ENCODE measurements at regions not wholly inside any gene's neighbourhood (a gene's known extent, or its start where the extent isn't known, plus 50 kb on each side); places are given as distances from the start of the nearest gene placed in this dataset.

GRCh38 chr4:71140563-71140962 is 147.1 kb downstream of the DCK start:
- Histone ChIP-seq H3K27ac (no peak overlapping the region), H4K20me1 (ENCODE audit: insufficient read depth) (no peaks in the 10 kb centered on the region)
- 29% methylated on average over 2 of the region's 2 CpGs for WGBS, 2 experiments (ENCODE audit: low coverage in 1 of 2, low lambda C conversion rate in 2 of 2, missing lambda C conversion rate in 2 of 2)

GRCh38 chr4:71141125-71141524 is 147.7 kb downstream of the DCK start:
- WGBS, 2 experiments (ENCODE audit: low coverage in 1 of 2, low lambda C conversion rate in 2 of 2, missing lambda C conversion rate in 2 of 2) = 24 to 36% methylated on average over 1 of the region's 1 CpG

More at GRCh38 chr4:71140563-71140962, 147.1 kb downstream of the DCK start:
- H3K27me3 ChIP-seq (replicated peaks; ENCODE audit: insufficient read depth) = no peaks in the 10 kb centered on the region
- H2AFZ ChIP-seq = no peak overlapping the region
- TF ChIP-seq EZH2phosphoT487 (IDR thresholded peaks at IDR 0.05; ENCODE audit: insufficient read depth, low read depth) = no peak
- no peak for TF ChIP-seq EZH2 (IDR thresholded peaks at IDR 0.05; ENCODE audit: insufficient read depth, poor library complexity, severe bottlenecking)
- no peaks in the 10 kb centered on the region for H3K9me2 ChIP-seq (ENCODE audit: insufficient read depth)
- DNase-seq = no peak
- no peaks in the 10 kb centered on the region for H3K4me1 ChIP-seq (ENCODE audit: insufficient read depth)
- in situ Hi-C loops (cut with MboI) = loop anchor here (25.0 kb wide), 1 partner anchor 572 kb away; no protein-coding TSS in a partner anchor
- H3K36me3 ChIP-seq (ENCODE audit: low read depth) = no peaks in the 10 kb centered on the region
- no peak overlapping the region for H3K9ac ChIP-seq
- H3F3A ChIP-seq (ENCODE audit: insufficient read depth) = no peaks in the 10 kb centered on the region
- no peak overlapping the region for H3K4me2 ChIP-seq (ENCODE audit: unreplicated experiment)
- H3K79me2 ChIP-seq (ENCODE audit: insufficient read depth) = no peaks in the 10 kb centered on the region
- H3K9me3 ChIP-seq (ENCODE audit: low read depth) = no peaks in the 10 kb centered on the region
- H3K4me3 ChIP-seq = no peak overlapping the region

GRCh38 chr4:71147261-71147660 is 153.8 kb downstream of the DCK start:
- H2AFZ ChIP-seq = 0 out of 2 replicates have a peak overlapping the region, but pooled peaks have one; percentile 10
- no peaks in the 10 kb centered on the region for H3K9me2 ChIP-seq (ENCODE audit: insufficient read depth)
- no peak overlapping the region for H3K4me3 ChIP-seq
- H3K4me1 ChIP-seq (ENCODE audit: insufficient read depth) = peaks cover 10% of the 10 kb centered on the region; the same call in 1 of the 2 replicates
- H3K9me3 ChIP-seq (ENCODE audit: low read depth) = no peaks in the 10 kb centered on the region
- no peaks in the 10 kb centered on the region for H3K27me3 ChIP-seq (replicated peaks; ENCODE audit: insufficient read depth)
- in situ Hi-C loops (cut with MboI) = loop anchor here (25.0 kb wide), 1 partner anchor 565 kb away; no protein-coding TSS in a partner anchor
- H3K9ac ChIP-seq = no peak overlapping the region
- no peak overlapping the region for H3K4me2 ChIP-seq (ENCODE audit: unreplicated experiment)
- no peaks in the 10 kb centered on the region for H3K36me3 ChIP-seq (ENCODE audit: low read depth)
- H4K20me1 ChIP-seq (ENCODE audit: insufficient read depth) = no peaks in the 10 kb centered on the region
- TF ChIP-seq EZH2phosphoT487 (IDR thresholded peaks at IDR 0.05; ENCODE audit: insufficient read depth, low read depth) = no peak
- no peak for TF ChIP-seq EZH2 (IDR thresholded peaks at IDR 0.05; ENCODE audit: insufficient read depth, poor library complexity, severe bottlenecking)
- no peak overlapping the region for H3K27ac ChIP-seq
- DNase-seq = peak; percentile 56
- no peaks in the 10 kb centered on the region for H3K79me2 ChIP-seq (ENCODE audit: insufficient read depth)
- 0 out of 2 replicates have a peak, but pooled peaks cover 5% of the 10 kb centered on the region for H3F3A ChIP-seq (ENCODE audit: insufficient read depth)

More at GRCh38 chr4:71141125-71141524, 147.7 kb downstream of the DCK start:
- H3K27me3 ChIP-seq (replicated peaks; ENCODE audit: insufficient read depth) = no peaks in the 10 kb centered on the region
- no peaks in the 10 kb centered on the region for H3K9me3 ChIP-seq (ENCODE audit: low read depth)
- H3K27ac ChIP-seq = no peak overlapping the region
- H3K36me3 ChIP-seq (ENCODE audit: low read depth) = no peaks in the 10 kb centered on the region
- no peak for DNase-seq
- H3K4me3 ChIP-seq = no peak overlapping the region
- TF ChIP-seq EZH2 (IDR thresholded peaks at IDR 0.05; ENCODE audit: insufficient read depth, poor library complexity, severe bottlenecking) (no peak), EZH2phosphoT487 (IDR thresholded peaks at IDR 0.05; ENCODE audit: insufficient read depth, low read depth) (no peak)
- no peaks in the 10 kb centered on the region for H3K79me2 ChIP-seq (ENCODE audit: insufficient read depth)
- H3K4me2 ChIP-seq (ENCODE audit: unreplicated experiment) = no peak overlapping the region
- no peak overlapping the region for H3K9ac ChIP-seq
- H3K4me1 ChIP-seq (ENCODE audit: insufficient read depth) = no peaks in the 10 kb centered on the region
- no peaks in the 10 kb centered on the region for H3F3A ChIP-seq (ENCODE audit: insufficient read depth)
- in situ Hi-C loops (cut with MboI) = loop anchor here (25.0 kb wide), 1 partner anchor 571 kb away; no protein-coding TSS in a partner anchor
- H2AFZ ChIP-seq = no peak overlapping the region
- H3K9me2 ChIP-seq (ENCODE audit: insufficient read depth) = no peaks in the 10 kb centered on the region
- no peaks in the 10 kb centered on the region for H4K20me1 ChIP-seq (ENCODE audit: insufficient read depth)

GRCh38 chr4:71148545-71148944 is 155.1 kb downstream of the DCK start:
- Histone ChIP-seq H3K4me2 (ENCODE audit: unreplicated experiment) (no peak overlapping the region), H3K9me2 (ENCODE audit: insufficient read depth) (no peaks in the 10 kb centered on the region), H3K27me3 (replicated peaks; ENCODE audit: insufficient read depth) (no peaks in the 10 kb centered on the region), H3K9me3 (ENCODE audit: low read depth) (no peaks in the 10 kb centered on the region), H3K4me3 (no peak overlapping the region), H3K36me3 (ENCODE audit: low read depth) (no peaks in the 10 kb centered on the region), H4K20me1 (ENCODE audit: insufficient read depth) (no peaks in the 10 kb centered on the region), H3K27ac (no peak overlapping the region), H3K9ac (no peak overlapping the region), H3F3A (ENCODE audit: insufficient read depth) (0 out of 2 replicates have a peak, but pooled peaks cover 5% of the 10 kb centered on the region), H3K79me2 (ENCODE audit: insufficient read depth) (no peaks in the 10 kb centered on the region), H3K4me1 (ENCODE audit: insufficient read depth) (peaks cover 10% of the 10 kb centered on the region; the same call in 1 of the 2 replicates), H2AFZ (no peak overlapping the region)
- in situ Hi-C loops (cut with MboI) = loop anchor here (25.0 kb wide), 1 partner anchor 564 kb away; no protein-coding TSS in a partner anchor
- no peak for TF ChIP-seq EZH2phosphoT487 (IDR thresholded peaks at IDR 0.05; ENCODE audit: insufficient read depth, low read depth)
- no peak for TF ChIP-seq EZH2 (IDR thresholded peaks at IDR 0.05; ENCODE audit: insufficient read depth, poor library complexity, severe bottlenecking)
- 90 to 93% methylated on average over 1 of the region's 1 CpG for WGBS, 2 experiments (ENCODE audit: low coverage in 1 of 2, low lambda C conversion rate in 2 of 2, missing lambda C conversion rate in 2 of 2)
- DNase-seq = no peak

Measured in GM23248 (cell line).